NCI-H146 treated with DMSO at 0.1 percent for 48 hours (cell line): ENCODE measurements at regions not wholly inside any gene's neighbourhood (a gene's known extent, or its start where the extent isn't known, plus 50 kb on each side); places are given as distances from the start of the nearest gene placed in this dataset.

ENCODE experiments used
- DNase-seq: peaks from one replicate; lab custom pipeline; 2025; ENCODE audit not compliant: unreplicated experiment; lab: John Stamatoyannopoulos, UW

- no peak for DNase-seq
These were observed 137.6 kb upstream of the WWC1 start for GRCh38 chr5:168153876-168154270.

GRCh38 chr5:168155585-168155984, 135.9 kb upstream of the WWC1 start:
- no peak for DNase-seq

GRCh38 chr5:168156170-168156569, 135.3 kb upstream of the WWC1 start:
- no peak for DNase-seq

GRCh38 chr5:168157141-168157540, 134.3 kb upstream of the WWC1 start:
- DNase-seq: no peak

- DNase-seq: peak; percentile 62
These were observed 132.0 kb upstream of the WWC1 start for GRCh38 chr5:168159425-168159824.

- peak; percentile 82 for DNase-seq
These were observed 129.0 kb upstream of the WWC1 start for GRCh38 chr5:168162464-168162863.

- no peak for DNase-seq
These were observed 127.5 kb upstream of the WWC1 start for GRCh38 chr5:168163966-168164365.

GRCh38 chr5:168165221-168165914, 126.1 kb upstream of the WWC1 start:
- peak; percentile 32 for DNase-seq

- no peak for DNase-seq
These were observed 125.5 kb upstream of the WWC1 start for GRCh38 chr5:168165977-168166376.

- no peak for DNase-seq
These were observed 124.1 kb upstream of the WWC1 start for GRCh38 chr5:168167338-168167737.

GRCh38 chr5:168168978-168169698, 122.3 kb upstream of the WWC1 start:
- DNase-seq: no peak

GRCh38 chr5:168169791-168170190, 121.7 kb upstream of the WWC1 start:
- DNase-seq: no peak

GRCh38 chr5:168171901-168172759, 119.3 kb upstream of the WWC1 start:
- no peak for DNase-seq

GRCh38 chr5:168172760-168173223, 118.7 kb upstream of the WWC1 start:
- DNase-seq: no peak

- DNase-seq: no peak
These were observed 117.1 kb upstream of the WWC1 start for GRCh38 chr5:168174376-168174775.

- DNase-seq: no peak
These were observed 115.2 kb upstream of the WWC1 start for GRCh38 chr5:168176251-168176650.

- no peak for DNase-seq
These were observed 114.5 kb upstream of the WWC1 start for GRCh38 chr5:168176941-168177340.

- DNase-seq: no peak
These were observed 113.5 kb upstream of the WWC1 start for GRCh38 chr5:168177831-168178450.

- no peak for DNase-seq
These were observed 112.3 kb upstream of the WWC1 start for GRCh38 chr5:168179192-168179593.

- no peak for DNase-seq
These were observed 109.2 kb upstream of the WWC1 start for GRCh38 chr5:168182269-168182668.

- no peak for DNase-seq
These were observed 107.3 kb upstream of the WWC1 start for GRCh38 chr5:168184103-168184502.
